NCI-H446 treated with DMSO at 0.1 percent for 48 hours (cell line): ENCODE measurements at regions not wholly inside any gene's neighbourhood (a gene's known extent, or its start where the extent isn't known, plus 50 kb on each side); places are given as distances from the start of the nearest gene placed in this dataset.

Experiments used
- DNase-seq: peaks from one replicate; lab custom pipeline; 2025; lab: John Stamatoyannopoulos, UW

GRCh38 chr5:107263387-107264018 is 407.2 kb downstream of the EFNA5 start:
- DNase-seq, result no peak

GRCh38 chr5:107257885-107258520 is 412.7 kb downstream of the EFNA5 start:
- no peak for DNase-seq

GRCh38 chr5:107254902-107255234 is 415.9 kb downstream of the EFNA5 start:
- no peak for DNase-seq

- no peak for DNase-seq
Observed at GRCh38 chr5:107254214-107254901, 416.4 kb downstream of the EFNA5 start.

GRCh38 chr5:107253246-107253645 is 417.5 kb downstream of the EFNA5 start:
- no peak for DNase-seq

- no peak for DNase-seq
Observed at GRCh38 chr5:107251151-107251550, 419.6 kb downstream of the EFNA5 start.

- DNase-seq, result no peak
Observed at GRCh38 chr5:107248066-107248695, 422.6 kb downstream of the EFNA5 start.

- DNase-seq, result no peak
Observed at GRCh38 chr5:107247427-107247826, 423.3 kb downstream of the EFNA5 start.

GRCh38 chr5:107243220-107243579 is 427.5 kb downstream of the EFNA5 start:
- no peak for DNase-seq

- no peak for DNase-seq
Observed at GRCh38 chr5:107242411-107243219, 428.1 kb downstream of the EFNA5 start.

- DNase-seq, result no peak
Observed at GRCh38 chr5:107241841-107242240, 428.9 kb downstream of the EFNA5 start.

GRCh38 chr5:107235167-107235566 is 435.6 kb downstream of the EFNA5 start:
- no peak for DNase-seq

- no peak for DNase-seq
Observed at GRCh38 chr5:107232788-107233187, 437.9 kb downstream of the EFNA5 start.

- no peak for DNase-seq
Observed at GRCh38 chr5:107232293-107232692, 438.4 kb downstream of the EFNA5 start.

GRCh38 chr5:107231191-107231590 is 439.5 kb downstream of the EFNA5 start:
- no peak for DNase-seq

- DNase-seq, result no peak
Observed at GRCh38 chr5:107230367-107230766, 440.4 kb downstream of the EFNA5 start.

- DNase-seq, result no peak
Observed at GRCh38 chr5:107228226-107228625, 442.5 kb downstream of the EFNA5 start.

- no peak for DNase-seq
Observed at GRCh38 chr5:107224272-107224671, 446.5 kb downstream of the EFNA5 start.

- DNase-seq, result no peak
Observed at GRCh38 chr5:107223066-107223465, 447.7 kb downstream of the EFNA5 start.

- no peak for DNase-seq
Observed at GRCh38 chr5:107219993-107220392, 450.7 kb downstream of the EFNA5 start.

GRCh38 chr5:107218457-107219193 is 452.1 kb downstream of the EFNA5 start:
- no peak for DNase-seq

GRCh38 chr5:107217721-107218130 is 453.0 kb downstream of the EFNA5 start:
- peak; percentile 82 for DNase-seq
